Upper lobe of right lung (tissue), 1 donor: ENCODE measurements at regions not wholly inside any gene's neighbourhood (a gene's known extent, or its start where the extent isn't known, plus 50 kb on each side); places are given as distances from the start of the nearest gene placed in this dataset.
A peak's percentile ranks its signal among the peaks of the same experiment; 100 is the strongest.

Experiments
- ATAC-seq: fragments of 200-7000 bp; cut with Tn5 transposase; one replicate; pipeline ENCODE4 v1.9.1; 2020; ENCODE audit warnings: mild to moderate bottlenecking, moderate library complexity
- DNase-seq: peaks from one replicate; pipeline ENCODE4 v3.0.0-alpha.2; 2020
- H3K27ac ChIP-seq: fragments of 200-600 bp; one replicate; pipeline ENCODE4 v1.8.0; 2022
- H3K27me3 ChIP-seq: fragments of 200-600 bp; one replicate; pipeline ENCODE4 v1.8.0; 2022; ENCODE audit warnings: mild to moderate bottlenecking
- H3K36me3 ChIP-seq: fragments of 200-600 bp; one replicate; pipeline ENCODE4 v1.8.0; 2022
- H3K4me1 ChIP-seq: fragments of 200-600 bp; one replicate; pipeline ENCODE4 v1.8.0; 2022
- H3K4me3 ChIP-seq: fragments of 200-600 bp; one replicate; pipeline ENCODE4 v1.8.0; 2022; ENCODE audit warnings: mild to moderate bottlenecking
- H3K9me3 ChIP-seq: fragments of 200-600 bp; one replicate; pipeline ENCODE4 v1.8.0; 2022
- intact Hi-C: fragments of 100-400 bp; cut with DNase I; formaldehyde crosslinking; loops from one replicate; pipeline ENCODE4 v1.11.0; 2022
- TF ChIP-seq, protein P1 (sequence below): fragments of 200-600 bp; IDR thresholded peaks from one replicate; pipeline ENCODE4 v1.8.0; 2022; ENCODE audit warnings: antibody characterized with exemption
- donor health status: DM: no; HTN: yes; CAD: no; lungs with severe emphysema.

DNA sequence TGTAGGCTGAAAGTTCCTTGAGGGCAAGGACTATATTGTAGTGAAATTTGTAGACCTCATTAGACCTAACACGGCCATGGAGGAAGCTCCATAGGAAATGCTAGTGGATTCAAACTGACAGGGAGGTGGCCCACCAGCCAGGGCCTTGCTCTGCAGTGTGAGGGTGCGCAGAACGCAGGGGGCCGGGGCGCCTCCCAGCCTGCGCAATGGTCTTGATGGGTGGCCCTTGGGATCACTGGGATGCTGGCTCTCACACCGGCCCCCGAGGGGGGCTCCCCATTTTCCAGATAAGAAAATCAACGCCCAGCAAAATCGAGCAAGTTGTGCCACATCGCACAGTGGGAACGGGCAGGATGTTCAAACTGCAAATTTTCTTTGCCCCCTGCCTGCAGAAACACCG is 655.4 kb downstream of the GALR1 start:
- TF ChIP-seq, protein P1, sequence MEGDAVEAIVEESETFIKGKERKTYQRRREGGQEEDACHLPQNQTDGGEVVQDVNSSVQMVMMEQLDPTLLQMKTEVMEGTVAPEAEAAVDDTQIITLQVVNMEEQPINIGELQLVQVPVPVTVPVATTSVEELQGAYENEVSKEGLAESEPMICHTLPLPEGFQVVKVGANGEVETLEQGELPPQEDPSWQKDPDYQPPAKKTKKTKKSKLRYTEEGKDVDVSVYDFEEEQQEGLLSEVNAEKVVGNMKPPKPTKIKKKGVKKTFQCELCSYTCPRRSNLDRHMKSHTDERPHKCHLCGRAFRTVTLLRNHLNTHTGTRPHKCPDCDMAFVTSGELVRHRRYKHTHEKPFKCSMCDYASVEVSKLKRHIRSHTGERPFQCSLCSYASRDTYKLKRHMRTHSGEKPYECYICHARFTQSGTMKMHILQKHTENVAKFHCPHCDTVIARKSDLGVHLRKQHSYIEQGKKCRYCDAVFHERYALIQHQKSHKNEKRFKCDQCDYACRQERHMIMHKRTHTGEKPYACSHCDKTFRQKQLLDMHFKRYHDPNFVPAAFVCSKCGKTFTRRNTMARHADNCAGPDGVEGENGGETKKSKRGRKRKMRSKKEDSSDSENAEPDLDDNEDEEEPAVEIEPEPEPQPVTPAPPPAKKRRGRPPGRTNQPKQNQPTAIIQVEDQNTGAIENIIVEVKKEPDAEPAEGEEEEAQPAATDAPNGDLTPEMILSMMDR, result no peak
- H3K4me1 ChIP-seq, result no peaks in the 10 kb centered on the region
- H3K36me3 ChIP-seq, result no peaks in the 10 kb centered on the region
- H3K9me3 ChIP-seq, result no peaks in the 10 kb centered on the region
- ATAC-seq (no peak), DNase-seq (no peak)
- intact Hi-C loops, result no loop called here
- no peak overlapping the region for H3K4me3 ChIP-seq
- H3K27ac ChIP-seq, result no peak overlapping the region
- H3K27me3 ChIP-seq, result no peaks in the 10 kb centered on the region

DNA sequence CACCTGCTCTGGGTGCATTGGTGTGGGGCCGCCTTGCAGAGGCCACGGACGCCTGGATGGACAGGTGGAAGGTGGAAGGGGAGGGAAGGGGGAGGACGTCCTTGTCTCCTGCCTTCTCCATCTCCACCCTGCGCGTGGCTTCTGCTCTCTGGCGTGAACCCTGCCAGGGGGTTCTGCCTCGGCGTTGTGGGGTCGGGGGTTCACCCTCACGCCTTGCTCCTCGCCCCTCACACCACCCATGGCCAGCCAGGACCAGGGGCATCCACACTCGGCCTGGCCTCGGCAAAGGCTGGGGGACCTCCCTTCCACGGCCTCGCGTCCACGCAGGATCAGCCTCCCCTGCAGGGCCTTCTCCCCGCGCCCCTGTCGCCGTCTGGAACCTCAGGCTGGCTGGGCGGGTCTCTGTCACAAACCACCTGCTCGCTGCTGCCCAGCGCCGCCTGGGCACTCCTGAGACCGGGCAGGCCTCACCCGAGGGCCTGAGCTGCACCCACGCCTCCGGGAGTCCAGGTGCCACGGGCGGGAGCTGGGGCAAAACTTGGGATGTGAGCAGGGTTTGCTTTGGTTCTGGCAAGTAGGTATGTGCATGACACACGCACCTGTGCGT is 655.9 kb downstream of the GALR1 start:
- H3K9me3 ChIP-seq, result no peaks in the 10 kb centered on the region
- ATAC-seq, result peak; percentile 38
- TF ChIP-seq, protein P1, result no peak
- DNase-seq, result peak; percentile 60
- H3K27me3 ChIP-seq, result no peaks in the 10 kb centered on the region
- no peak overlapping the region for H3K27ac ChIP-seq
- intact Hi-C loops, result no loop called here
- no peak overlapping the region for H3K4me3 ChIP-seq
- H3K4me1 ChIP-seq, result no peaks in the 10 kb centered on the region
- H3K36me3 ChIP-seq, result no peaks in the 10 kb centered on the region

DNA sequence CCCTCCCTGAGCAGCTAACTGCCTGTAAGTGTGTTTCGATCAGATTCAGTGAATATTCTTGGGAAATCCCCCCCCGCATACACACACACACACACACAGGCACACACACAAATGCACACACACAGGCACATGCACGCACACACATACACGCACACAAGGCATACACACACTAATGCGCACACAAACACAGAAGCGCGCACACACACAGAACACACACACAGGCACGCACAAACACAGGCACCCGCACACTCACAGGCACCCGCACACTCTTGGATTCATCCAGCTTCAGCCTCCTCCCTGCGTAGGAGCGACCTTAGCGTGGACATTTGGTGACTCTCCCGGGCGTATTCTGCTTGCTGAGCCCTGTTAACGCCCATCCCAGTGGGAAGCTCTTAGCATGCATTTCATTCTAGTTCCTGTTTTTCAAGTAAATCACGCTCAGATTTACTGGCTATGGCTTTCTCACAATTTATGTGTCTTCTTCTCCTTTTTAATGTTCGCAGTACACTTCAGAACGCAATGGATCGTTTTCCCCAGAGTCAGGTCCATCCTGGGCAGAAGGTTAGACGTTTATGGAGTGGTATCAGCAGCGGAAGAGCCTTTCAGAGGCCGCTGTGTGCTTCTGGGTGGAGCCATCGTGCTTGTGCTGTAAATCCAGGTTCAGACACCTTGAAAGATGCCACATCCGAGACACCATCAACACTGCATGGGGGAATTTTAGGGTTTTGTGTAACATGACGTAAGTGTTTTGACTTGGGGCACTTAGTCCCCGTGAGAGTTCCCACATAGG is 656.6 kb downstream of the GALR1 start:
- TF ChIP-seq, protein P1, result no peak
- peaks cover 4% of the 10 kb centered on the region for H3K27me3 ChIP-seq
- H3K36me3 ChIP-seq, result no peaks in the 10 kb centered on the region
- DNase-seq (no peak), ATAC-seq (no peak)
- intact Hi-C loops, result no loop called here
- H3K4me1 ChIP-seq, result no peaks in the 10 kb centered on the region
- no peaks in the 10 kb centered on the region for H3K9me3 ChIP-seq
- H3K4me3 ChIP-seq, result no peak overlapping the region
- no peak overlapping the region for H3K27ac ChIP-seq

DNA sequence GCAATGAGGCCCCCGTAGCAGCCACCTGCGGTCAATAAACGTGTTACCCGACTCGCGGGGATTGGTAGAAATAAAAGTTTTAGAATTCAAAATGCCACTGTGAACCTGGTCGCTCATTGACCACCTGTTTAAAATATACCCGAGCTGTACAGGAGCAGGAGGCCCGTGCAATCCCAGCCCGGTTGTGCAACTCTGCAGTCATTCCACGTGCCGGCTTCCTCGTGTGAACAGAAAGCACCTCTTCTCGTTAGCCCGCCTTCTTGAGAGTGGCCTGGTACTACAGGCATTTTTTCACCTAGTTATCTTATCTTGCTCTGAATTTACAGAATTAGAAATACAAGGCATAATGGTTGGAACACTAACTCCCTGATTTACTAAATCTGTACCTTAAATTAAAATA is 660.7 kb downstream of the GALR1 start:
- Histone ChIP-seq H3K4me3 (no peak overlapping the region), H3K36me3 (no peaks in the 10 kb centered on the region), H3K27me3 (peaks cover 16% of the 10 kb centered on the region), H3K9me3 (no peaks in the 10 kb centered on the region), H3K4me1 (no peaks in the 10 kb centered on the region), H3K27ac (no peak overlapping the region)
- TF ChIP-seq, protein P1, result no peak
- ATAC-seq, result no peak
- intact Hi-C loops, result no loop called here
- no peak for DNase-seq

DNA sequence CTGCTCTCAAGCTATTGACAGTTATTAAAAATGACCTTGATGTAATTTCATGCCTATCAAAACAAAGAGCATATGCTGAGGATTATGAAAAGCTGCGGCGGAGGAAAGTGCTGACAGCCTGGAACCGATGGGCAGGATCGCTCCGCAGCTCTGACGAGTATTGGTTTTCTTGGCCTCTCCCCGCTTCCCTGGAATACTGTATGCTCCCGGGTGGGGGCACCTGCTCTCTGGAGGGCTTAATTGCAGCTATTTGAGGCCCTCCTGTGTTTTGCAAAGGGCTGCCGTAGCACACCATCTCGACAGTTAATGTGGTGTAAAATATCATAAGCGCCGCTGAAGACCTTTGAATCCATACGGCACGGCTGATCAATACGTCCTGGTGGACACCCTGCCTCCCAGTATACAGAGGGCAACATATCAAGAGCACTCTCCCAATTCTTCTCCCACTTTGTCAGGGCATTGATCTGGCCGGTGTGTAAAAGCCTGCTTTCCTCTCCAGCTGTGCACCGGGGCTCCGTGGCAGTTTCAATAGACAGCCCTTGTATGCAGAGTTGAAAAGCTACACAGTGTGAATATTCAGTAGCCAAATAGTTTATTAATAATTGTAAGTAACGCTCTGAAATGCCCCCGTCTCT is 662.4 kb downstream of the GALR1 start:
- H3K27me3 ChIP-seq, result peaks cover 16% of the 10 kb centered on the region
- no peaks in the 10 kb centered on the region for H3K4me1 ChIP-seq
- no peak for ATAC-seq
- intact Hi-C loops, result no loop called here
- no peak overlapping the region for H3K4me3 ChIP-seq
- DNase-seq, result no peak
- no peaks in the 10 kb centered on the region for H3K36me3 ChIP-seq
- no peaks in the 10 kb centered on the region for H3K9me3 ChIP-seq
- H3K27ac ChIP-seq, result no peak overlapping the region
- TF ChIP-seq, protein P1, result no peak
